IMR-90 (cell line): ENCODE measurements at regions not wholly inside any gene's neighbourhood (a gene's known extent, or its start where the extent isn't known, plus 50 kb on each side); places are given as distances from the start of the nearest gene placed in this dataset.

Experiments used
- ATAC-seq: fragments of 200-7000 bp; cut with Tn5 transposase; 2 replicates; pipeline ENCODE4 v1.9.1; 2020; ENCODE audit warnings: low read depth, mild to moderate bottlenecking, moderate library complexity
- BruUV-seq: library from RNA; stranded (reverse); fragments of 400-500 nt; replicated peaks from 2 replicates; lab custom pipeline; 2021; lab: Mats Ljungman, UMichigan
- CTCF ChIA-PET: fragments of 300-600 bp; formaldehyde crosslinking; extraction: SDS; loops from one replicate; lab custom pipeline; 2021; ENCODE audit warnings: antibody characterized with exemption; lab: Yijun Ruan, JAX
- POLR2A ChIA-PET: fragments of 300-600 bp; sonication (Branson Sonifier 250); formaldehyde crosslinking; loops from one replicate; lab custom pipeline; 2022; ENCODE audit warnings: antibody characterized with exemption; ENCODE audit not compliant: unreplicated experiment; lab: Charles Lee
- DNase-seq: peaks from one replicate; pipeline ENCODE4 v3.0.0; 2013
- H2AFZ ChIP-seq: replicated peaks from 2 replicates; pipeline ENCODE3; 2013; ENCODE audit warnings: low read length, mild to moderate bottlenecking; ENCODE audit not compliant: poor library complexity
- H2AK5ac ChIP-seq: 2 replicates; pipeline ENCODE4 v1.6.1; 2013; ENCODE audit warnings: low read depth, low read length, inconsistent platforms
- H2AK9ac ChIP-seq: replicated peaks from 2 replicates; pipeline ENCODE3; 2013; ENCODE audit warnings: mild to moderate bottlenecking, low read depth, low read length, moderate library complexity; ENCODE audit not compliant: poor library complexity
- H2BK120ac ChIP-seq: 2 replicates; pipeline ENCODE4 v1.6.1; 2013; ENCODE audit warnings: low read depth, low read length, inconsistent platforms
- H2BK15ac ChIP-seq: 3 replicates; pipeline ENCODE4 v1.6.1; 2013; ENCODE audit warnings: low read depth, low read length, inconsistent platforms
- H2BK20ac ChIP-seq: 2 replicates; pipeline ENCODE4 v1.6.1; 2013; ENCODE audit warnings: low read depth, mild to moderate bottlenecking, inconsistent platforms, low read length, moderate library complexity
- H2BK5ac ChIP-seq: 2 replicates; pipeline ENCODE4 v1.6.1; 2013; ENCODE audit warnings: mild to moderate bottlenecking, low read depth, low read length, inconsistent platforms; ENCODE audit not compliant: poor library complexity, severe bottlenecking
- H3K14ac ChIP-seq: replicated peaks from 2 replicates; pipeline ENCODE4 v1.6.1; 2013; ENCODE audit warnings: low read depth, low read length, inconsistent platforms
- H3K18ac ChIP-seq: 2 replicates; pipeline ENCODE4 v1.6.1; 2013; ENCODE audit warnings: low read depth, low read length, control low read depth
- H3K23ac ChIP-seq: 2 replicates; pipeline ENCODE4 v1.6.1; 2013; ENCODE audit warnings: low read depth, low read length, inconsistent platforms
- H3K27ac ChIP-seq: 2 replicates; pipeline ENCODE4 v1.5.1; 2013; ENCODE audit warnings: mild to moderate bottlenecking, control low read depth, low read length; ENCODE audit not compliant: insufficient read depth
- H3K27me3 ChIP-seq: 2 replicates; pipeline ENCODE4 v1.6.1; 2013; ENCODE audit warnings: low read length; ENCODE audit not compliant: control insufficient read depth, insufficient read depth
- H3K36me3 ChIP-seq: 2 replicates; pipeline ENCODE4 v1.6.1; 2013; ENCODE audit warnings: low read length, mixed read lengths; ENCODE audit not compliant: control insufficient read depth, insufficient read depth
- H3K4ac ChIP-seq: 2 replicates; pipeline ENCODE4 v1.6.1; 2013; ENCODE audit warnings: low read depth, low read length, inconsistent platforms
- H3K4me1 ChIP-seq: 2 replicates; pipeline ENCODE4 v1.6.1; 2013; ENCODE audit warnings: low read length, mixed read lengths; ENCODE audit not compliant: control insufficient read depth, insufficient read depth
- H3K4me2 ChIP-seq: 2 replicates; pipeline ENCODE4 v1.6.1; 2013; ENCODE audit warnings: low read depth, mild to moderate bottlenecking, control low read depth, low read length, moderate library complexity
- H3K4me3 ChIP-seq: 2 replicates; pipeline ENCODE4 v1.5.1; 2013; ENCODE audit warnings: low read depth, mild to moderate bottlenecking, control low read depth, low read length, moderate library complexity; ENCODE audit not compliant: insufficient read depth
- H3K56ac ChIP-seq: 2 replicates; pipeline ENCODE4 v1.6.1; 2013; ENCODE audit warnings: low read length, inconsistent platforms; ENCODE audit not compliant: insufficient read depth; ENCODE audit errors: extremely low read depth
- H3K79me1 ChIP-seq, 2 experiments: 2 replicates each; pipeline ENCODE4 v1.6.1; 2013; ENCODE audit warnings: low read length in 2 of 2, inconsistent platforms in 1 of 2, low read depth in 1 of 2
- H3K9ac ChIP-seq: 2 replicates; pipeline ENCODE4 v1.6.1; 2013; ENCODE audit warnings: low read depth, low read length, control low read depth
- H3K9me1 ChIP-seq: 2 replicates; pipeline ENCODE4 v1.6.1; 2013; ENCODE audit warnings: low read length, inconsistent platforms; ENCODE audit not compliant: insufficient read depth
- H3K9me3 ChIP-seq: 2 replicates; pipeline ENCODE4 v1.6.1; 2013; ENCODE audit warnings: low read length; ENCODE audit not compliant: control insufficient read depth, insufficient read depth
- H4K20me1 ChIP-seq: 2 replicates; pipeline ENCODE4 v1.6.1; 2013; ENCODE audit warnings: low read length, inconsistent platforms; ENCODE audit not compliant: insufficient read depth
- H4K5ac ChIP-seq: 2 replicates; pipeline ENCODE4 v1.6.1; 2013; ENCODE audit warnings: mild to moderate bottlenecking, low read depth, low read length, control low read depth
- H4K8ac ChIP-seq, 2 experiments: 2 replicates each; pipeline ENCODE4 v1.6.1; 2013; ENCODE audit warnings: low read depth in 2 of 2, low read length in 2 of 2, control low read depth in 1 of 2, inconsistent platforms in 1 of 2
- H4K91ac ChIP-seq: 2 replicates; pipeline ENCODE4 v1.6.1; 2013; ENCODE audit warnings: low read depth, low read length, inconsistent platforms; ENCODE audit not compliant: insufficient read depth
- MAZ ChIP-seq: IDR thresholded peaks from 2 replicates; pipeline ENCODE4 v1.6.1; 2012; ENCODE audit warnings: low read depth, mild to moderate bottlenecking, low read length, improper control_type of control experiment, moderate library complexity, borderline replicate concordance
- POLR2A ChIP-seq: IDR thresholded peaks from 2 replicates; pipeline ENCODE4 v1.6.1; 2012; ENCODE audit warnings: mild to moderate bottlenecking, low read depth, low read length
- SMC3 ChIP-seq: fragments of 150-350 bp; IDR thresholded peaks from 2 replicates; pipeline ENCODE4 v1.6.1; 2016; ENCODE audit warnings: low read depth, mild to moderate bottlenecking, antibody characterized with exemption, low read length, moderate library complexity
- USF2 ChIP-seq: fragments of 150-350 bp; IDR thresholded peaks from 2 replicates; pipeline ENCODE4 v1.6.1; 2017; ENCODE audit warnings: mild to moderate bottlenecking, antibody characterized with exemption, low read length, low read depth
- WGBS, 2 experiments: methylation state at CpG; one replicate each; pipeline versions ENCODE4 v1.1.5 to v1.1.7; 2013; ENCODE audit warnings: missing lambda C conversion rate in 2 of 2; ENCODE audit not compliant: insufficient read length in 1 of 2; ENCODE audit errors: extremely low coverage in 2 of 2; 5-methylcytosine and 5-hydroxymethylcytosine counted together
- dilution Hi-C: fragments of 300-500 bp; cut with HindIII; formaldehyde crosslinking; loops from one replicate; pipeline ENCODE4 v1.14.3; 2018; ENCODE audit warnings: low sequenced_read_pairs; ENCODE audit not compliant: unreplicated experiment
- in situ Hi-C: fragments of 300-500 bp; cut with MboI; formaldehyde crosslinking; loops from 3 replicates; pipeline ENCODE4 v1.14.3; 2019; ENCODE audit warnings: low sequenced_read_pairs, inconsistent platforms, mixed read lengths
- intact Hi-C: fragments of 100-400 bp; cut with micrococcal nuclease; formaldehyde crosslinking; loops from 2 replicates; pipeline ENCODE4 v1.10.0; 2022

DNA sequence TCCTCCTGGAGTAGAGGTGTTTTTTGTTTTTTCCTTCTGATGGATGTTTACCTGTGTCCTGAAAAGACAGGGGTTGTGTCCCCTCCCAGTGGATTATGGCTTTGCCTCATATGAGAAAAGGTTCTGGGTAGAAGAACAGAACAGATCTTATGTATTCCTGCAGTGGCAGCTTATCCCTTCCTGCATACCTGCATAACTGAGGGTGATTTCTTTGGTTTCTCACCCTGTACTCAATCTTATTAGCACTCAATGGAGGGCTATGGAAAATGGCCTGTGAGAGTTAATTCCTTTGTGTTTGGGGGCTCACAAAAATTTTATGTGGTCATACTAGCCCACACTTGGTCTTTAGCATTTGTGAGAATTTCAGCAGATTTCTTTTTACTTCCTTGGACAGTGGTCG, 482.0 kb upstream of the ONECUT1 start:
- CTCF ChIA-PET, result no interaction called here
- BruUV-seq, result no TSS peak
- Histone ChIP-seq H3K4me3 (no peak overlapping the region), H2AK9ac (no peak overlapping the region), H3K27me3 (no peaks in the 10 kb centered on the region), H4K91ac (no peak overlapping the region), H3K56ac (no peak overlapping the region), H4K8ac (no peak overlapping the region), H2BK15ac (no peak overlapping the region), H3K79me1 (no peaks in the 10 kb centered on the region), H3K36me3 (no peaks in the 10 kb centered on the region), H3K9me3 (peaks cover 7% of the 10 kb centered on the region), H3K14ac (no peak overlapping the region), H2BK20ac (no peak overlapping the region), H3K27ac (no peak overlapping the region), H4K20me1 (no peaks in the 10 kb centered on the region), H3K9me1 (no peaks in the 10 kb centered on the region), H3K18ac (no peak overlapping the region), H2BK120ac (no peak overlapping the region), H3K4me2 (no peak overlapping the region), H2AK5ac (no peak overlapping the region), H3K4me1 (no peaks in the 10 kb centered on the region), H2BK5ac (no peak overlapping the region), H4K5ac (no peak overlapping the region), H3K9ac (no peak overlapping the region), H2AFZ (no peak overlapping the region), H3K4ac (no peak overlapping the region), H3K23ac (no peak overlapping the region)
- in situ Hi-C loops, result no loop called here
- POLR2A ChIA-PET, result no interaction called here
- WGBS, 2 experiments, result no CpG with 5 or more reads among the region's 1 CpG
- TF ChIP-seq USF2 (no peak), MAZ (no peak), SMC3 (no peak), POLR2A (no peak)
- intact Hi-C loops, result no loop called here
- dilution Hi-C loops, result no loop called here
- ATAC-seq (no peak), DNase-seq (no peak)
